HG03342 (cell line): ENCODE measurements at regions not wholly inside any gene's neighbourhood (a gene's known extent, or its start where the extent isn't known, plus 50 kb on each side); places are given as distances from the start of the nearest gene placed in this dataset.
"Not testable (repeated sequence)": the region's sequence is repeated elsewhere in the genome, so short reads cannot be mapped to it uniquely, and the experiment has no call there.

Experiments used
- ATAC-seq: cut with Tn5 transposase; IDR thresholded peaks from one replicate; pipeline ENCODE4 v1.9.1; 2021; ENCODE audit warnings: mild to moderate bottlenecking, moderate library complexity; ENCODE audit not compliant: unreplicated experiment

DNA sequence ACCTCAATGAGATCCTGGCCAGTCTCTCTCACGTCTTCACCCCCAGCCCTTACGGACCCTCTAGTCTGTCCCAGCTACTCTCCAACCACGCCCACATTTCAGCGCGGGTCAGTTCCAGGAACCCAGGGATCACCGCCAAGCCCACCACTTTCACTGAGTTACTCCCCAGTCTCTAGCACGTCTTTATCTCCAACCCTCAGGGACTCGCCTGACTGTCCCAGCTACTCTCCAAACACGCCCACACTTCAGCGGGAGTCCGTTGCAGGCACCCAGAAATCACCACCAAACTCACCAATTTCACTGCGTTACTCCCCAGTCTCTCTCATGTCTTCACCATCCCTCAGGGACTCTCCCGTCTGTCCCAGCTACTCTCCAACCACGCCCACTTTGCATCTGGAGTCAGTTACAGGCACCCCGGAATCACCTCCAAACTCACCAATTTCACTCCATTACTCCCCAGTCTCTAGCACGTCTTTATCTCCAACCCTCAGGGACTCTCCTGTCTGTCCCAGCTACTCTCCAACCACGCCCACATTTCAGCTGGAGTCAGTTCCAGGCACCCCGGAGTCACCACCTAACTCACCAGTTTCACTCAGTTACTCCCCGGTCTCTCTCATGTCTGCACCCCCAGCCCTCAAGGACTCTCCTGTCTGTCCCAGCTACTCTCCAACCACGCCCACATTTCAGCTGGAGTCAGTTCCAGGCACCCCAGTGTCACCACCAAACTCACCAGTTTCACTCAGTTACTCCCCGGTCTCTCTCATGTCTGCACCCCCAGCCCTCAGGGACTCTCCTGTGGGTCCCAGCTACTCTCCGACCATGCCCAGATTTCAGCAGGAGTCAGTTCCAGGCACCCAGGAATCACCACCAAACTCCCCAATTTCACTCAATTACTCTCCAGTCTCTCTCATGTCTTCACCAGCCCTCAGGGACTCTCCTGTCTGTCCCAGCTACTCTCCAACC lies 336.8 kb downstream of the CWH43 start:
- not testable (repeated sequence) for ATAC-seq

DNA sequence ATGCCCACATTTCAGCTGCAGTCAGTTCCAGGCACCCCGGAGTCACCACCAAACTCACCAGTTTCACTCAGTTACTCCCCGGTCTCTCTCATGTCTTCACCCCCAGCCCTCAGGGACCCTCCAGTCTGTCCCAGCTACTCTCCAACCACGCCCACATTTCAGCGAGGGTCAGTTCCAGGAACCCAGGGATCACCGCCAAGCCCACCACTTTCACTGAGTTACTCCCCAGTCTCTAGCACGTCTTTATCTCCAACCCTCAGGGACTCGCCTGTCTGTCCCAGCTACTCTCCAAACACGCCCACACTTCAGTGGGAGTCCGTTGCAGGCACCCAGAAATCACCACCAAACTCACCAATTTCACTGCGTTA lies 337.5 kb downstream of the CWH43 start:
- ATAC-seq: not testable (repeated sequence)
